Prostate gland (tissue), 2 donors: ENCODE measurements at regions not wholly inside any gene's neighbourhood (a gene's known extent, or its start where the extent isn't known, plus 50 kb on each side); places are given as distances from the start of the nearest gene placed in this dataset.

Source experiments
- DNase-seq: peaks from one replicate; pipeline ENCODE4 v3.0.0-alpha.2; 2019; ENCODE audit warnings: low spot score
- H3K27ac ChIP-seq, 2 donors: fragments of 200-600 bp; sonication (generic); 2 replicates each; pipeline ENCODE4 v1.5.1; 2017 to 2019
- H3K27me3 ChIP-seq: fragments of 200-600 bp; sonication (generic); replicated peaks from 2 replicates; pipeline ENCODE4 v1.5.1; 2019; ENCODE audit not compliant: insufficient read depth
- H3K36me3 ChIP-seq, 2 donors: fragments of 200-600 bp; sonication (generic); 1 replicate in 1 of 2; 2 replicates in 1 of 2; pipeline versions ENCODE4 v1.5.1 to v1.8.1; 2017 to 2019
- H3K4me1 ChIP-seq: fragments of 200-600 bp; sonication (generic); replicated peaks from 2 replicates; pipeline ENCODE4 v1.5.1; 2019
- H3K4me3 ChIP-seq, 2 donors: fragments of 200-600 bp; sonication (generic); 2 replicates each; pipeline ENCODE4 v1.5.1; 2017 to 2019
- H3K9me3 ChIP-seq: fragments of 200-600 bp; sonication (generic); 2 replicates; pipeline ENCODE4 v1.5.1; 2017
- CTCF ChIP-seq, 4 experiments: fragments of 200-600 bp in 2 of 4; fragments of 450-650 bp in 2 of 4; sonication (generic) in 2 of 4; IDR thresholded peaks; 1 replicate in 3 of 4; 2 replicates in 1 of 4; pipeline ENCODE4 v1.5.1; 2016 to 2019; ENCODE audit warnings: antibody characterized with exemption in 4 of 4, mild to moderate bottlenecking in 2 of 4, moderate library complexity in 2 of 4
- POLR2A ChIP-seq: fragments of 450-650 bp; IDR thresholded peaks from one replicate; pipeline ENCODE4 v1.6.1; 2016; ENCODE audit warnings: antibody characterized with exemption, mild to moderate bottlenecking
- POLR2AphosphoS5 ChIP-seq: sonication (generic); formaldehyde crosslinking; IDR thresholded peaks from one replicate; pipeline ENCODE4 v1.6.1; 2017; ENCODE audit warnings: antibody characterized with exemption
- WGBS: methylation state at CpG from one replicate; pipeline ENCODE4 v1.1.5; 2018; 5-methylcytosine and 5-hydroxymethylcytosine counted together
- intact Hi-C: fragments of 100-400 bp; cut with DNase I; formaldehyde crosslinking; loops from one replicate; pipeline ENCODE4 v1.14.2; 2022

DNA sequence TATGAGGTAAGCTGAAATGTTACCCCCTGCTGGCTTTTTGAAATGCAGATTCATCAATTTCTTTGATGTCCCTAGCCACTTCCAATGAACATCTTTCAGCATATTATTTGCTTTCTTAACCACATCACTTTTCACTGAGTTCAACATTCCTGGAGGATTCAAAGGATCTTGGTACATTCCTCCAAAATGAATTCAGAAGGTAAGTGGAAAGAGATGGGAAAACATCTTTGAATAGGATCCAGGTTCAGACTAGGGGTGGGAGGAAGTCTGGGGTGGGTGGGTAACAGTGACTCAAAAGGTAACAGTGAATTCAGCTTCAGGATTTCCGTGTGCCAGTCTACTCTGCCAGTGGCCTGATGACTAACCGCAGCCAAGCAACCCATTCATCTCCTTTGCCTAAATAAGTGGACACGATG, 180.7 kb downstream of the ZC3H11B start:
- Histone ChIP-seq H3K4me1 (no peaks in the 10 kb centered on the region), H3K27ac (no peak overlapping the region), H3K4me3 (no peak overlapping the region), H3K27me3 (no peaks in the 10 kb centered on the region), H3K9me3 (no peaks in the 10 kb centered on the region), H3K36me3 (no peaks in the 10 kb centered on the region)
- intact Hi-C loops, result no loop called here
- no peak for TF ChIP-seq POLR2A
- DNase-seq, result no peak
- 83% methylated on average over 3 of the region's 3 CpGs for WGBS

GRCh38 chr1:219430419-219430818, 182.5 kb downstream of the ZC3H11B start:
- Histone ChIP-seq H3K27ac (no peak overlapping the region), H3K9me3 (no peaks in the 10 kb centered on the region), H3K4me3 (no peak overlapping the region), H3K36me3 (no peaks in the 10 kb centered on the region), H3K4me1 (no peaks in the 10 kb centered on the region), H3K27me3 (no peaks in the 10 kb centered on the region)
- no peak for DNase-seq
- 98% methylated on average over 1 of the region's 1 CpG for WGBS
- TF ChIP-seq CTCF (IDR thresholded peaks at IDR 0.05), result no peak
- no peak for TF ChIP-seq POLR2A
- no peak for TF ChIP-seq POLR2AphosphoS5
- intact Hi-C loops, result no loop called here

- no peak overlapping the region for H3K4me3 ChIP-seq
- DNase-seq, result no peak
- H3K9me3 ChIP-seq, result no peaks in the 10 kb centered on the region
- intact Hi-C loops, result no loop called here
- no peaks in the 10 kb centered on the region for H3K4me1 ChIP-seq
- H3K27me3 ChIP-seq, result no peaks in the 10 kb centered on the region
- 72% methylated on average over 5 of the region's 5 CpGs for WGBS
- TF ChIP-seq POLR2AphosphoS5, result no peak
- TF ChIP-seq POLR2A, result no peak
- TF ChIP-seq CTCF (IDR thresholded peaks at IDR 0.05), result no peak
- no peak overlapping the region for H3K27ac ChIP-seq
- no peaks in the 10 kb centered on the region for H3K36me3 ChIP-seq
Observed at GRCh38 chr1:219428651-219429050, 184.3 kb downstream of the ZC3H11B start.

GRCh38 chr1:219427989-219428388, 184.9 kb downstream of the ZC3H11B start:
- no peak for TF ChIP-seq POLR2A
- no peaks in the 10 kb centered on the region for H3K36me3 ChIP-seq
- H3K4me3 ChIP-seq, result no peak overlapping the region
- DNase-seq, result no peak
- no peaks in the 10 kb centered on the region for H3K9me3 ChIP-seq
- H3K27me3 ChIP-seq, result no peaks in the 10 kb centered on the region
- 46% methylated on average over 2 of the region's 2 CpGs for WGBS
- H3K4me1 ChIP-seq, result no peaks in the 10 kb centered on the region
- intact Hi-C loops, result no loop called here
- H3K27ac ChIP-seq, result no peak overlapping the region

DNA sequence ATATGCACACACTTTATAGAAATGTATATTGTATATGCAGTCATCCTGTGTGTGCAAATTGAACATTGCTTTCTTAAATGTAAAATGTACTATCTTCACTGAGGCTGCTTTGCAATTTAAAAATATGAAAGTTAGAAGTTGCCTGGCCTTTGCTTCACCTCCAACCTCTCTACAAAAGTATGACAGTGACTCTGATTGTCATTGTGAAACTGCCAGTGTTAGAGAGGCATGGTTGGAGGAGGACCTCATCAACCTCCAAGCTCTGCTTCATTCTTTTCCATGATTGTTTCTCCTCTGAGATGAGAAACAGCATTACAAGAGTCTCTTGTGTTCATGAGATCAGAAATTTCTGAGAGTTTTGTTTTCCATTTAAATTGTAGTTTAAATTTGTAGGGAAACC, 185.5 kb downstream of the ZC3H11B start:
- no peak for TF ChIP-seq POLR2A
- no peak for TF ChIP-seq CTCF (IDR thresholded peaks at IDR 0.05)
- no peak for TF ChIP-seq POLR2AphosphoS5
- intact Hi-C loops, result no loop called here
- no peaks in the 10 kb centered on the region for H3K36me3 ChIP-seq
- DNase-seq, result no peak
- no peaks in the 10 kb centered on the region for H3K9me3 ChIP-seq
- H3K27ac ChIP-seq, result no peak overlapping the region
- no peak overlapping the region for H3K4me3 ChIP-seq
- H3K27me3 ChIP-seq, result no peaks in the 10 kb centered on the region
- H3K4me1 ChIP-seq, result no peaks in the 10 kb centered on the region

- H3K27me3 ChIP-seq, result no peaks in the 10 kb centered on the region
- intact Hi-C loops, result no loop called here
- TF ChIP-seq POLR2A (no peak), POLR2AphosphoS5 (no peak), CTCF (IDR thresholded peaks at IDR 0.05) (no peak)
- H3K27ac ChIP-seq, result no peak overlapping the region
- H3K4me1 ChIP-seq, result no peaks in the 10 kb centered on the region
- no peaks in the 10 kb centered on the region for H3K9me3 ChIP-seq
- H3K36me3 ChIP-seq, result no peaks in the 10 kb centered on the region
- DNase-seq, result no peak
- no peak overlapping the region for H3K4me3 ChIP-seq
- WGBS, result 85% methylated on average over 4 of the region's 4 CpGs
Observed at GRCh38 chr1:219422811-219423598, 189.9 kb downstream of the ZC3H11B start.
